GM21515 (cell line): ENCODE measurements at regions not wholly inside any gene's neighbourhood (a gene's known extent, or its start where the extent isn't known, plus 50 kb on each side); places are given as distances from the start of the nearest gene placed in this dataset.
"Not testable (repeated sequence)": the region's sequence is repeated elsewhere in the genome, so short reads cannot be mapped to it uniquely, and the experiment has no call there.

Source experiments
- ATAC-seq: cut with Tn5 transposase; IDR thresholded peaks from one replicate; pipeline ENCODE4 v1.9.1; 2021; ENCODE audit not compliant: unreplicated experiment

DNA sequence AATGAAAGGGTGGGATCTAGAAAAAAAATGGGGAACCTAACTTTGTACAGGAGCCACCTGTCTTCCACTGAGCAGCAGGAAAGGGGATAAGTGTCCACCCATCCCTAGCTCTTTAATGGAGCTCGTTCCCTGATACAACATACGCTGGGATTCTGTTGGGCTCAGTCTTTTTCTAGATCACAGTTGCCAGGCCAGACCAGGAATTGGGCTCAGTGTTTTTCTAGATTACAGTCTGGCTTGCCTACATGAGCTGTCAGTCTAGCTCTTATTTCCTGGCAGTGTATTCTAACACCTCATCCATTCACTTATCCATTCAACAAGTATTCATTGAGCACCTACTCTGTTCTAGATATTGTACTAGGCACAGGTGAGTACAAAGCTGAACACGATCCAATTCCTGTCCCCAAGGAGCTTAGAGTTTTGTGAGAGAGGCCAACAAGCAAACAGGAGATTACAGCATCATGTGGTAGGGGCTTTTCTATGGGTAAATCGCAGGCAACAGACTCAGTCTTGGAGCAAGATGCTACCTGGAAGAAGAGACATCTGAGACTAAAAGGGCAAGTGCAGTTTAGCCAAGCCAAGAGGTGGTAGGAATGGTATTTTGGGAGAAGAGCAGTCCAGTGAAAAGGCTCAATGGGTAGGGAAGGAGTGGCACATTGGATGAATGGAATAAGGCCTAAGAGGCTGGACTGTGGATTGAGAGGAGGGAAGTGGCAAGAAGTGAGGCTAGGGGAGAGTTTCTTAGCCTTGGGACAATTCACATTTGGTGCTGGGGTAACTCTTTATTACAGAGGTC, 138.0 kb upstream of the HS3ST2 start:
- no peak for ATAC-seq

DNA sequence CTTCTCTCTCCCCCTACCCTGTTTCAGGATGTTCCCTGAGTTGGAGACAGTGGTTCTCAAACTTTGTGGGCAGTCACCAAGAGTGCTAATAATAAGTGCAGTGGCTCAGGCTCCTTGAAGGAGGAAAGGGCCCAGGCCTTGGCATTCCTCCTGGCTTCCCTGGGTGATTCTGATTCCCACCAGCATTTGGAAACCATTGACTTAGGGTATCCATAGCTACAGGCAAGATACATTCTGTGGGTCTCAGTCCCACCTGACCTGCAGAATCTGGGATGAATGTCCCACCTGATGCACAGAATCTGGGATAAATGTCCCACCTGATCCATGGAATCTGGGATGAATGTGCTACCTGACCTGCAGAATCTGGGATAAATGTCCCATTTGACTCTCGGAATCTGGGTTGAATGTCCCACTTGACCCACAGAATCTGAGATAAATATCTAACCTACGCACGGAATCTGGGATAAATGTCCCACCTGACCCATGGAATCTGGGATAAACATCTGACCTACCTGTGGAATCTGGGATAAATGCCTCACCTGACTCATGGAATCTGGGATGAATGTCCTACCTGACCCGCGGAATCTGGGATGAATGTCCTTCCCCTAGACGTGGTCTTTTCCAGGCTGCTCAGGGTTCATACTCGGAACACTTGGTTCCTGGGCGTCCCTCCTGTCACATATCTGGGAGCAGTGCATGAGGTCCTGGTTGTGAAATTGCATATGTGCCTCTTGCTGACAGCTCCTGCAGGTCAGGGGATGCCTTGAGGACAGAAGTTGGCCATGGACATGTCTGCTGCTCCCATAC, 136.7 kb upstream of the HS3ST2 start:
- no peak for ATAC-seq

DNA sequence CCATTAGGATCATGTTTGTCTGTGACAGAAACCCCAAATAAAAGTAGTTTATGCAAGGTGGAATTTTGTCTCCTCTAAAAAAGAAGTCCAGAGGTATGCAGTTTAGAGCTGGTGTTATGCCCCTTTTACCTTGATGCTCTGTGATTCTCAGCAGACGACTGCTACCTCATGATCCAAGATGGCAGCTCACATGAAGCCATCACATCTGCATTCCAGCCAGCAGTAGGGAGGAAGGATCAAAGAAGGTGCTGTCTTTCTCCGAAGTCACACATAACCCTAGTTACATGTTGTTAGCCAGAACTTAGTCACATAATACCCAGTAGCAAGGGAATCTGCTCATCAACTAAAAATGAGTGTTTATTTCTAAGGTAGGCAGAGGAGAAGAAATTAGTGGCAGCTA, 135.7 kb upstream of the HS3ST2 start:
- no peak for ATAC-seq

DNA sequence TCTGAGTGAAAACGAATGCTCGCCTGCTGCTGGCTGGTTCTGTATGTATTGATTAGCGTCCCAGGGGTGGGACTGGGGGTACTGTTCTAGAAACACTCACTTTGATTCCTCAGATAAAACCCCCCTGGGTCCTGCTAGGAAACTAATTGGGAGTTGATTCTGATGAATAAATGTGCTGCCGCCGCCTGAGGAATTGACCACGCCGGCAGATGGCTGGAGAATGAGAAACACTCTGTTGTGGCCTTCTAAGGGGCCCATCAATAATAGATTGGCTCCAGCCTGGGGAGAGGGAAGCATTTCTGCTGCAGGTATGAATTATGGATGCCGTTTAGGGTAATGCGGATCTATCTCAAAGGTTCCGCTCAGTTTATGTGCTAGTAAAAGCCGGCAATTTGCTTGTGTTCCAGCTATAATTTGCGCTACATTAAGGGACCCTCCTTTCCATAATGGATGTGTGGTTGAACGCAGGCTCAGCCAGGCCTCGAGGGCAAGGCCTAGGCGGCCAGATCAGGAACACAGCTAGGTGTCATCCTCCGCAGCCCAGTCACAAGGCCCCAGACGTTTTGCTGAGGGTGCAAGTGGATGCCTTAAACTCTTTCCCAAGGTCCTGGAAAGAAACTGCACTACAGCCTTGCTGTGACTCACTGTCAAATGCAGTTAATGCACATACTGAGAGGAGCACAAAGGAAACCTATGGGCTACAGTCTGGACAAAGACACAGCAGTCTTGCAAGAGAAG, 132.2 kb upstream of the HS3ST2 start:
- no peak for ATAC-seq

DNA sequence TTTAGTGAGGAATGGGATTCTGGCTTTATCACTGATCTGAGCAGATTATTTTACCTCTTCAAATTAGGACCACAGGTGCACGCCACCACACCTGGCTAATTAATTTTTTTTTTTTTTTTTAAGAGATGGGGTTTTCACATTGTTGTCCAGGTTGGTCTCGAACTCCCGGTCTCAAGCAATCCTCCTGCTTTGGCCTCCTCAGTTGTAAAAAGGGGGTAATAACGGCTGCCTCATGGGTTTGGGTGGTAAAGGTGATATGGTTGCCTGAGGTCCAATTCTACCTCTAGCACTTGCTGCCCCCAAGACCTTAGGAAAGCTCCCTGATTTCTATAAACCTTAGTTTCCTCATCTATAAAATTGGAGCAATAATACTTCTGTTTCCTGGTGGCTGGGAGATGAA, 130.7 kb upstream of the HS3ST2 start:
- ATAC-seq = no peak

DNA sequence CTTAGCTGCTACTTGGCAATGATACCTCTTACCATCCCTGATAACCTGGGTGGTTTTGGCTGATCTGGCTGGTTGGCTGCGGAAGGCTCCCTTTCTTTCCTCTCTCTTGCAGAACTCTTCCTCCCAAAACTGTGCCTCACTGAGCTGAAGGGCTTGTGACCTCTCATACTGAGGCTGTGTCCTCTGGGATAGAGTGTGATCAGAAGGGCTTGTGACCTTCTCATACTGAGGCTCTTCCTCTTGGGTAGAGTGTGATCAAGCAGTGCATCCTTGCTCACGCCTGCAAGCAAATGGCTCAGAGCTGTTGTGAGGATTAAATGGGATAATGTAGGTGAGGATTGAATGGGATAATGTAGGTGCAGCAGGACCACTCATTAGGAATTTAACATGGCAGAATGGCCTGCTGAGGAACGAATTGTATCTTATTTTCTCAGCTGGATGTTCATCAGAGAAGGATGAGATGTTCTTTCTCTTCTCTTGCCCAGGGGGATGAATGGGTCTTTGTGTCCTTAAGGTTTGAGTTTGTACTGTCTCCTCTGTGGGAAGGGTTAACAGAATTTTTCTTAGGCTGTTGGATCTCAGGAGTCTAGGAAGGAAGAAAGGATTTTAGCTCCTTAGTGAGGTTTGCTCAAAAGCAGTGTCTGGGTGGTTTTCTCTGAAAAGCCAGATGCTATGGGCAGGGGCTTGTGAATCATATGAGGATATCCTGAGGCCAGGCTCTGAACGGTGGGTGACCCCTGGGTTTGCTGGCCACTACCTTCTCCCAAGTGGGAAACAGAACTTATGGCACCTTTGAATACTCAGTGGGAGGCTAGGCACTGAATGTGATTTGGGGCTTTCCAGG, 130.0 kb upstream of the HS3ST2 start:
- ATAC-seq = no peak

DNA sequence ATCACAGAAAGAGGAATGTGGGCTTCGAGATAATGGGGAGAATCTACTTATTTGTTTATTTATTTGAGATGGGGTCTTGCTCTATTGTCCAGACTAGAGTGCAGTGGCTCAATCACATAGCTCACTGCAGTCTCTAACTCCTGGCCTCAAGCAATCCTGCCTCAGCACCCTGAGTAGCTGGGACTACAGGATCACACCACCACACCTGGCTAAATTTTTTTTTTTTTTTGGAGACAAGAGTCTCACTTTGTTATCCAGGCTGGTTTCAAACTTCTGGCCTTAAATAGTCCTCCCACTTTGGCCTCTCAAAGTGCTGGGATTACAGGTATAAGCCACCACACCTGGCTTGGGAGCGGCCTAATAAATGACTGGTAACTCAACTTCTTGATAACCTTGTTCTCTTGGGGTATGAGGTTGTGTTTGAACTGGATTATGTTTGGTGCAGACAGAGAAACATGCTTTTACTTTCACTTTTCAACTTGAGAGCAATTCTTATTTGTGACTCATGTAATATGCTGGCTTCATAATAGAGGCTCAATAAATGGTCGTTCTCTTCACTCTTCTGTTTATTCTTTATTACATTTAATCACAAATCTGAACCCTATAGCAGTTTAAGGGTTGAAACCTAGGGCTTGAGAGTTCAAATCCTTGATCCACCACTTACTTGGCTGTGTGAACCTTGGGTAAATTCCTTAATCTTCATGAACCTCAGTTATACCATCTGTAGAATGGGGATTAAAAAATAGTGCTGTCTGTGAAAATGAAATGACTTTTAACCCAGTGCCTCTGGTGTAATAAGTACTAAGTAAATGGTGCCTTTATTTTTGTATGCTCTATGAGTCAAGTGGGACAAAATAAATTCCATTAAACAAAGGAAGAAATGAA, 129.1 kb upstream of the HS3ST2 start:
- no peak for ATAC-seq

DNA sequence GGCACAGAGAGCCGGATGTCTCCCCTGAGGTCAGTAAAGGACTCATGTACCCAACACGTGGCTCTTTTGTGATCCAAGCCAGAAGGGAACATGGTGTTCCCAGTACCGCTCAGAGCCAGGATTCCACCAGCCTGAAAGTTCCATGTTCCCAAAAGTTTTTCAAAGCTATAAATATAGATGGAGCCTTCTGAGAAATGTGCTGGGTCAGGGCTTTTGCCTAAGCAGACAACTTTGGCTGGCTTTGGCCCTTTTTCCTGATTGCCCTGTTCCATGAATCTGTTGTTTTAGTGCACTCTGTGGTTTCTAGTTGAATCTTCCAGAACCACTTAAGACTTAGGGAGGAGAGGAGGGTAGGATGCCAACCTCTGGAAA, 128.5 kb upstream of the HS3ST2 start:
- no peak for ATAC-seq

DNA sequence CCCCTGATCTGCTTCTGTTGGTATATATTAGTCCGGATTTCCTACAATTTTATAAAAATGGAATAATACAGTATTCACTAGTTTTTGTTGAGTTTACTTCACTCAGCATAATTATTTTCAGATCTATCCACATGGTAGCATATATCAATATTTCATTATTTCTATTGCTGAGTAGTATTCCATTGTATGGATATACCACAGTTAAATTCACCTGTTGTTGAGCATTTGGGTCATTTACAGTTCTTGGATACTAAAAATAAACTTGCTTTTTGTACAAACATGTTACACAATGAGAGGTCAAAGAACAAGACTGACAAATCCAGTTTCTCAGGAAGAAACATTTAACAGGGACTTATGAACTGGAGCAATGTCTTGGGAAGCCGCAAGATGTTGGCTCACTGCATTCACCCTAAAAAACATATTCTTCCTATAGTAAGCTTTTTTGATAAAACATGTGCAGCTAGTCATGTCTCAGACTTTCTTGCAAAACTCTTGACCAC, 126.9 kb upstream of the HS3ST2 start:
- no peak for ATAC-seq

DNA sequence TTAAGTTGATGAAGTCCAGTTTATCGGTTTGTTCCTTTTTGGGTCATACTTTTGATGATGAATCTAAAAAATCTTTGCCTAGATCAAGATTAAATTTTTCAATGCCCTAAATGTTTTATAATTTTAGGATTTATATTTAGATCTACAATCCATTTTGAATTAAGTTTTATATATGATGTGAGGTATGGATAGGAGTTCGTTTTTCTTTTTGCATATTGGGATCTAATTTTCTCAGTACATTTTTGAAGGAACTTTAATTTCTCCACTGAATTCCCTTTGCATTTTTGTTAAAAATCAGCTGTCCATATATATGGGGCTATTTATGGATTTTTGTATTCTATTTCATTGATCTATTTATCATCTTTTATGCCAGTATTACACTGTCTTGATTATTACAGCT, 125.5 kb upstream of the HS3ST2 start:
- no peak for ATAC-seq

DNA sequence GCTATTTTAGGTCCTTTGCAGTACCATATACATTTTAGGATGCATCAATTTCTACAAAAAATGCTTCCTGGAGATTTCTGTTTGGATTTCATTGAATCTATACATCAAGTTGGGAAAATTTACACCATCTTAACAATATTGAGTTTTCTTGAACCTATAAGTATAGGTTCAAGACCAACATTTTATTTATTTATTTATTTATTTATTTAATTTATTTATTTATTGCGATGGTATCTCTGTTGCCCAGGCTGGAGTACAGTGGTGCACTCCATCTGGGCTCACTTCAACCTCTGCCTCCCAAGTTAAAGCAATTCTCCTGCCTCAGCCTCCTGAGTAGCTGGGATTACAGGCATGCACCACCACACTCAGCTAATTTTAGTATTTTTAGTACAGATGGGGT, 125.0 kb upstream of the HS3ST2 start:
- no peak for ATAC-seq

DNA sequence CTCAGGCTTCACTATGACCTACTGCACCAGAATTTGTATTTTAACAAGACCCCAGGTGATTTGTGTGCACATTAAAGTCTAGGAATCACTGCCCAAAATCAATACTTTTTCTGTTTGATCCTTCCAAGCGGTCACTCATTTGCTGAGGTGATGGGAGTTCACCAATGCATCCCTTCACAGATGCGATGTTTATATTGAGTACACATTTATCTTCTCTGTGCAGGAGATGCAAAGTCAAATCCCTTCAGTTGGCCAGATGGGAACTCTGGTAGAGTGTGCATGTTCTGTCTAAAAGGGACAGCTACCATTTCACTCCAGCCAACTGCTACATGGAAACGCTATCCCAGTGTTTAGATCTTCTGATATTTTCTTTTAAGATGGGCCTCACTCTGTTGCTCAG, 122.6 kb upstream of the HS3ST2 start:
- no peak for ATAC-seq

DNA sequence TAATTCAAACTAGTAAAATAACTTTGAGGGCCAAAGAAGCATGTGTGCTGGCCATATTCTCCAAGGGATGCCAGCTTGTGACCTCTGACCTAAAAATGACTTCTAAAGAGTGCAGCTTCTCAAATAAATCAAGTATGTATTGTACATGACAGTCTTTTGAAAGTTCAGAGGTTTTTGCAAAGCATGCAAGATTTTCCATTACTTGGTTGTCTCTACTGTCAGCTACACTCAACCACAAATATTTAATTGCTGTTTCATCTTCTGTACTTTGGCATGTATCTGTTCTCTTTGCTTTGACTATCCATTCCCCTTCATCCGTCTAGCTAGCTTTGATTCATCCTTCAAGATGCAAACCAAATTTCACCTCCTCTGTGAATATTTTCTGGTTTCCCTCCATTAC, 121.9 kb upstream of the HS3ST2 start:
- ATAC-seq = no peak

DNA sequence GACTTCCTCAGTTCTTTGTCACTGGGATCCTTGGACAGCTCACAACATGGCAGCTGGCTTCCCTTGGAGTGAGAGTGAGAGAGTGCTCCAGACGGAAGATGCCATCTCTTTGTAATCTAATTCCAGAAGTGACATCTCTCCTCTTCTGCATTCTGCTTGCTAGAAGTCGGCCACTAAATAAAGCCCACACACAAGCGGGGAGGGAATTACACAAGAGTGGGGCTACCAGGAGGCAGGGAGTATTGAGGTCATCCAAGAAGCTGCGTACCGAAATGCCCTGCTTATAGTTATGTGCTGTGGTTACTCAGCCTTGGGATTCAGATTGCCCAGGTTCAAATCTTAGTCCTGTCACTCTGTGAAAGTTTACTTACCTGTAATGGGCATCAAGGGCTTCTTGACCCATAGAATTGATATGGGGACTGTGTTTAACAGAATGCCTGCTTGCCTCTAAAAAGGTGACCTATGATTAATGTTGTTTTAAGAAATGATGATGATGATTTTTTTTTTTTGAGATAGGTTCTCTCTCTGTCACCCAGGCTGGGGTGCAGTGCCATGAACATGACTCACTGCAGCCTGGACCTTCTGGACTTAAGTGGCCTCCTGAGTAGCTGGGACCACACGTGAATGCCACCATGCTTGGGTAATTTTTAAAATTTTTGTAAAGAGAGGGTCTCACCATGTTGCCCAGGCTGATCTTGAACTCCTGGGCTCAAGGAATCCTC, 120.9 kb upstream of the HS3ST2 start:
- no peak for ATAC-seq

DNA sequence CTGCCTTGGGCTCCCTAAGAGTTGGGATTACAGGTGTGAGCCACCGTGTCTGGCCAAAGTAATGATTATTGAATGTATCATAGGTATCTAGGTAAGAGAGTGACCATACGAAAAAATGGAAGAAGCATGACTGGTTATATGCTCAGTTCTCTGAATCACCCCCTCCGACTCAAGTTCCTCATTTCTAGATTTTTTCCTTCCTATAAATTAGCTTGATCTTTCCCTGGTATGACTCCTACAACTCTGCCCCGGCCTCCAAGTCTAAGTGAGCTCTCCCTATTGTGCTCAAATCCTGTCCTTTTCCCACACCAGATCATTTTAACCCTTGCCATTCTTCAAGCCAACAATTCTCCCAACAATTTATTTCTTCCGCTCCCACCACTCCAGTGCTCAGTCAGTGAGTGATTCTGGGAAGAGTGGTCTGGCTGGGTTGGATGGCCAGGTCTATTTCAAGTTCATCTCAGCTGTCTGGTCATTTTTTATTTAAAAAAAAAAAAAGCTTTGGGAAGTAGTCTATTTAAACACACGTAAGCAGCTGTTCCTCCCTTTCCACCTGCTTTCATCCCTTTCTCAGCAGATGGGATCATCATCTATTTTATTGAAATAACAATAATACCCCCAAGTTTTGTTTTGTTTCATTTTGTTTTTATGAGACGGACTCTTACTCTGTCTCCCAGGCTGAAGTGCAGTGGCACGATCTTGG, 120.2 kb upstream of the HS3ST2 start:
- ATAC-seq = no peak

DNA sequence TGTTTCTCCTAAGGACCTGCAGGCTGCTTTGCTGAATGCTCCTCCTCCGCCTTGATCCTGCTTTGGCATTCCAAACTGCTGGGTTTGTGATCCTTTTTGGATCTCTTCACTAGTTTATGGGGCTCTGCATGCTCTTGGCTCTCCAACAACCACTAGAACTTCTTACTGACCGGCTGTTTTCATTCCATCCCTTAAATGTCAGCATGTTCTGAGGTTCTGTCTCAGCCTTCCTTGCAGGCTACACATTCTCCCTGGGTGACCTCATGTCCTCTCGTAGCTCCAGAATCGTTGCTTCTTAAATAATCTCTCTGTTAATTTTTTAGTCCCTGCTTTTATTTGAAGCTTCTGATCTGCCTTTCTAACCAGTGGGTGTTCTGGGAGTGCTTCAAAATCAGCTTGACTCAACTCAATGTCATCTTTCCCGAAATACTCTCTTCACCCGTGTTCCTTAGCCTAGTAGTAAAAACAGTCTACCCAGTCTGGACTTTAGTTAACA, 119.0 kb upstream of the HS3ST2 start:
- ATAC-seq = no peak

DNA sequence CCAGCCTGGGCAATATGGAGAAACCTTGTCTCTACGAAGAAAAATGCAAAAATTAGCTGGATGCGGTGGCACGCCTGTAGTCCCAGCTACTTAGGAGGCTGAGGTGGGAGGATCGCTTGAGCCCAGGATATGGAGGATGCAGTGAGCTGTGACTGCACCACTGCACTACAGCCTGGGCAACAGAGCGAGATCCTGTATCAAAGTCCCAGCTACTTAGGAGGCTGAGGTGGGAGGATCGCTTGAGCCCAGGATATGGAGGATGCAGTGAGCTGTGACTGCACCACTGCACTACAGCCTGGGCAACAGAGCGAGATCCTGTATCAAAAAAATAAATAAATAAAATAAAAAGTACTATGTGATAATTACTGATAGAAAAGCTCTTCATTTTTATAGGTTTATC, 118.2 kb upstream of the HS3ST2 start:
- ATAC-seq = not testable (repeated sequence)

DNA sequence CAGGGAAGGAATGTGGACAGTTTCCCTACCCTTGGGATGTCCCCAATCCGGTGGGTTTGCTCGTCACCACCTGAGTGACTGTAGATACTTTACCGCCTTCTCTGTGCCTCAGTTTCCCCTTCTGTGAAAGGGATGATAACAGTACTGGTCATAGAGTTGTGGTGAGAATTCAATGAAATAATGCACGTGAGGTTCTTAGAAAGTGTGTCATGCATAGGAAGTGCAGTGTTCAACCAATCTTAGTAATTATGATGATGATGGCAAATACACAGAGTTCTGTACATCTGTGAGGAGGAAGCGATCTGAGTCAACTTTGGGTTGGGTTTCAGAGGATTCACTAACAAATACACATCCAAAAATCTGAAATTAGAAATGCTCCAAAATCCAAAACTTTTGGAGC, 114.6 kb upstream of the HS3ST2 start:
- no peak for ATAC-seq
